GM12874 (cell line): ENCODE measurements at regions not wholly inside any gene's neighbourhood (a gene's known extent, or its start where the extent isn't known, plus 50 kb on each side); places are given as distances from the start of the nearest gene placed in this dataset.

Experiments used
- CTCF ChIP-seq: IDR thresholded peaks from 2 replicates; pipeline ENCODE4 v1.5.1; 2011; ENCODE audit warnings: low read depth, mild to moderate bottlenecking, control low read depth, low read length, moderate library complexity; ENCODE audit not compliant: insufficient read depth

- no peak for TF ChIP-seq CTCF
Observed at GRCh38 chr2:120437604-120438000, 91.7 kb downstream of the INHBB start.

- no peak for TF ChIP-seq CTCF
Observed at GRCh38 chr2:120438301-120439066, 92.5 kb downstream of the INHBB start.

- TF ChIP-seq CTCF = no peak
Observed at GRCh38 chr2:120439067-120439368, 93.1 kb downstream of the INHBB start.

- TF ChIP-seq CTCF = no peak
Observed at GRCh38 chr2:120439637-120440384, 93.9 kb downstream of the INHBB start.

GRCh38 chr2:120440521-120441350, 94.8 kb downstream of the INHBB start:
- no peak for TF ChIP-seq CTCF

- TF ChIP-seq CTCF = no peak
Observed at GRCh38 chr2:120441351-120441700, 95.4 kb downstream of the INHBB start.
